IMR-90 (cell line): ENCODE measurements at regions not wholly inside any gene's neighbourhood (a gene's known extent, or its start where the extent isn't known, plus 50 kb on each side); places are given as distances from the start of the nearest gene placed in this dataset.

Experiments
- ATAC-seq: fragments of 200-7000 bp; cut with Tn5 transposase; 2 replicates; pipeline ENCODE4 v1.9.1; 2020; ENCODE audit warnings: low read depth, mild to moderate bottlenecking, moderate library complexity
- BruUV-seq: library from RNA; stranded (reverse); fragments of 400-500 nt; replicated peaks from 2 replicates; lab custom pipeline; 2021; lab: Mats Ljungman, UMichigan
- CTCF ChIA-PET: fragments of 300-600 bp; formaldehyde crosslinking; extraction: SDS; loops from one replicate; lab custom pipeline; 2021; ENCODE audit warnings: antibody characterized with exemption; lab: Yijun Ruan, JAX
- POLR2A ChIA-PET: fragments of 300-600 bp; sonication (Branson Sonifier 250); formaldehyde crosslinking; loops from one replicate; lab custom pipeline; 2022; ENCODE audit warnings: antibody characterized with exemption; ENCODE audit not compliant: unreplicated experiment; lab: Charles Lee
- DNase-seq: peaks from one replicate; pipeline ENCODE4 v3.0.0; 2013
- H2AFZ ChIP-seq: replicated peaks from 2 replicates; pipeline ENCODE3; 2013; ENCODE audit warnings: low read length, mild to moderate bottlenecking; ENCODE audit not compliant: poor library complexity
- H2AK5ac ChIP-seq: 2 replicates; pipeline ENCODE4 v1.6.1; 2013; ENCODE audit warnings: low read depth, low read length, inconsistent platforms
- H2AK9ac ChIP-seq: replicated peaks from 2 replicates; pipeline ENCODE3; 2013; ENCODE audit warnings: mild to moderate bottlenecking, low read depth, low read length, moderate library complexity; ENCODE audit not compliant: poor library complexity
- H2BK120ac ChIP-seq: 2 replicates; pipeline ENCODE4 v1.6.1; 2013; ENCODE audit warnings: low read depth, low read length, inconsistent platforms
- H2BK15ac ChIP-seq: 3 replicates; pipeline ENCODE4 v1.6.1; 2013; ENCODE audit warnings: low read depth, low read length, inconsistent platforms
- H2BK20ac ChIP-seq: 2 replicates; pipeline ENCODE4 v1.6.1; 2013; ENCODE audit warnings: low read depth, mild to moderate bottlenecking, inconsistent platforms, low read length, moderate library complexity
- H2BK5ac ChIP-seq: 2 replicates; pipeline ENCODE4 v1.6.1; 2013; ENCODE audit warnings: mild to moderate bottlenecking, low read depth, low read length, inconsistent platforms; ENCODE audit not compliant: poor library complexity, severe bottlenecking
- H3K14ac ChIP-seq: replicated peaks from 2 replicates; pipeline ENCODE4 v1.6.1; 2013; ENCODE audit warnings: low read depth, low read length, inconsistent platforms
- H3K18ac ChIP-seq: 2 replicates; pipeline ENCODE4 v1.6.1; 2013; ENCODE audit warnings: low read depth, low read length, control low read depth
- H3K23ac ChIP-seq: 2 replicates; pipeline ENCODE4 v1.6.1; 2013; ENCODE audit warnings: low read depth, low read length, inconsistent platforms
- H3K27ac ChIP-seq: 2 replicates; pipeline ENCODE4 v1.5.1; 2013; ENCODE audit warnings: mild to moderate bottlenecking, control low read depth, low read length; ENCODE audit not compliant: insufficient read depth
- H3K27me3 ChIP-seq: 2 replicates; pipeline ENCODE4 v1.6.1; 2013; ENCODE audit warnings: low read length; ENCODE audit not compliant: control insufficient read depth, insufficient read depth
- H3K36me3 ChIP-seq: 2 replicates; pipeline ENCODE4 v1.6.1; 2013; ENCODE audit warnings: low read length, mixed read lengths; ENCODE audit not compliant: control insufficient read depth, insufficient read depth
- H3K4ac ChIP-seq: 2 replicates; pipeline ENCODE4 v1.6.1; 2013; ENCODE audit warnings: low read depth, low read length, inconsistent platforms
- H3K4me1 ChIP-seq: 2 replicates; pipeline ENCODE4 v1.6.1; 2013; ENCODE audit warnings: low read length, mixed read lengths; ENCODE audit not compliant: control insufficient read depth, insufficient read depth
- H3K4me2 ChIP-seq: 2 replicates; pipeline ENCODE4 v1.6.1; 2013; ENCODE audit warnings: low read depth, mild to moderate bottlenecking, control low read depth, low read length, moderate library complexity
- H3K4me3 ChIP-seq: 2 replicates; pipeline ENCODE4 v1.5.1; 2013; ENCODE audit warnings: low read depth, mild to moderate bottlenecking, control low read depth, low read length, moderate library complexity; ENCODE audit not compliant: insufficient read depth
- H3K56ac ChIP-seq: 2 replicates; pipeline ENCODE4 v1.6.1; 2013; ENCODE audit warnings: low read length, inconsistent platforms; ENCODE audit not compliant: insufficient read depth; ENCODE audit errors: extremely low read depth
- H3K79me1 ChIP-seq, 2 experiments: 2 replicates each; pipeline ENCODE4 v1.6.1; 2013; ENCODE audit warnings: low read length in 2 of 2, inconsistent platforms in 1 of 2, low read depth in 1 of 2
- H3K9ac ChIP-seq: 2 replicates; pipeline ENCODE4 v1.6.1; 2013; ENCODE audit warnings: low read depth, low read length, control low read depth
- H3K9me1 ChIP-seq: 2 replicates; pipeline ENCODE4 v1.6.1; 2013; ENCODE audit warnings: low read length, inconsistent platforms; ENCODE audit not compliant: insufficient read depth
- H3K9me3 ChIP-seq: 2 replicates; pipeline ENCODE4 v1.6.1; 2013; ENCODE audit warnings: low read length; ENCODE audit not compliant: control insufficient read depth, insufficient read depth
- H4K20me1 ChIP-seq: 2 replicates; pipeline ENCODE4 v1.6.1; 2013; ENCODE audit warnings: low read length, inconsistent platforms; ENCODE audit not compliant: insufficient read depth
- H4K5ac ChIP-seq: 2 replicates; pipeline ENCODE4 v1.6.1; 2013; ENCODE audit warnings: mild to moderate bottlenecking, low read depth, low read length, control low read depth
- H4K8ac ChIP-seq, 2 experiments: 2 replicates each; pipeline ENCODE4 v1.6.1; 2013; ENCODE audit warnings: low read depth in 2 of 2, low read length in 2 of 2, control low read depth in 1 of 2, inconsistent platforms in 1 of 2
- H4K91ac ChIP-seq: 2 replicates; pipeline ENCODE4 v1.6.1; 2013; ENCODE audit warnings: low read depth, low read length, inconsistent platforms; ENCODE audit not compliant: insufficient read depth
- BHLHE40 ChIP-seq: fragments of 150-350 bp; IDR thresholded peaks from 2 replicates; pipeline ENCODE4 v1.6.1; 2016; ENCODE audit warnings: mild to moderate bottlenecking, low read depth, low read length
- CHD1 ChIP-seq: IDR thresholded peaks from 2 replicates; pipeline ENCODE4 v1.6.1; 2012; ENCODE audit warnings: low read depth, low read length, improper control_type of control experiment
- WGBS, 2 experiments: methylation state at CpG; one replicate each; pipeline versions ENCODE4 v1.1.5 to v1.1.7; 2013; ENCODE audit warnings: missing lambda C conversion rate in 2 of 2; ENCODE audit not compliant: insufficient read length in 1 of 2; ENCODE audit errors: extremely low coverage in 2 of 2; 5-methylcytosine and 5-hydroxymethylcytosine counted together
- dilution Hi-C: fragments of 300-500 bp; cut with HindIII; formaldehyde crosslinking; loops from one replicate; pipeline ENCODE4 v1.14.3; 2018; ENCODE audit warnings: low sequenced_read_pairs; ENCODE audit not compliant: unreplicated experiment
- in situ Hi-C: fragments of 300-500 bp; cut with MboI; formaldehyde crosslinking; loops from 3 replicates; pipeline ENCODE4 v1.14.3; 2019; ENCODE audit warnings: low sequenced_read_pairs, inconsistent platforms, mixed read lengths
- intact Hi-C: fragments of 100-400 bp; cut with micrococcal nuclease; formaldehyde crosslinking; loops from 2 replicates; pipeline ENCODE4 v1.10.0; 2022

DNA sequence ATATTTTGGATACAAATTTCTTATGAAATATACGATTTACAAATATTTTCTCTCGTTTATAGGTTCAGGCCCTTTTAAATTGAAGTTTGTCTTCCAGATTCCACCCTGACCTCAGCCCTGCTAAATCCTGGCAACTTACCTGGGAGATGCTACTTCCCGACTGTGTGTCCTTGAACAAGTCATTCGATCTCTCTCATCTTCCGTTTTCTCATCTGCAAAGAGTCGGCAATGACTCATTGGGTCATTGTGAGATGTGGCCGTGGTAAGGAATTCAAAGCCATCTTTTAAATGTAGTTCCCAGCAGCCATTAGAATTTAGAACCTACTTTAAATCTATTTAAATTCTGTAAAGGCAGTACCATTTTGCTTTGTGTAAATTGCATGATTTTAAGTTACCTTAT lies 72.5 kb downstream of the LHX2 start:
- peaks cover 6% of the 10 kb centered on the region for H3K4me1 ChIP-seq
- no TSS peak for BruUV-seq
- no peak overlapping the region for H3K4me2 ChIP-seq
- ChIA-PET CTCF (no interaction called here), POLR2A (no interaction called here)
- H2BK5ac ChIP-seq, result no peak overlapping the region
- no peak overlapping the region for H3K4ac ChIP-seq
- peaks cover 12% of the 10 kb centered on the region for H3K9me3 ChIP-seq
- H3K9ac ChIP-seq, result no peak overlapping the region
- no peaks in the 10 kb centered on the region for H3K79me1 ChIP-seq
- H2BK120ac ChIP-seq, result no peak overlapping the region
- H3K4me3 ChIP-seq, result no peak overlapping the region
- peaks cover 6% of the 10 kb centered on the region for H3K9me1 ChIP-seq
- no peak overlapping the region for H3K23ac ChIP-seq
- H4K5ac ChIP-seq, result no peak overlapping the region
- H3K36me3 ChIP-seq, result no peaks in the 10 kb centered on the region
- no peak overlapping the region for H3K56ac ChIP-seq
- no peak overlapping the region for H3K14ac ChIP-seq
- H2BK20ac ChIP-seq, result no peak overlapping the region
- WGBS, 2 experiments, result 75% methylated on average over 2 of the region's 7 CpGs; no CpG with 5 or more reads in 1 of the 2 experiments
- in situ Hi-C loops (no loop called here), dilution Hi-C loops (no loop called here), intact Hi-C loops (no loop called here)
- H3K18ac ChIP-seq, result no peak overlapping the region
- H2AK5ac ChIP-seq, result no peak overlapping the region
- H2AFZ ChIP-seq, result no peak overlapping the region
- no peak for ATAC-seq
- no peak for DNase-seq
- H2AK9ac ChIP-seq, result no peak overlapping the region
- no peak overlapping the region for H4K91ac ChIP-seq
- no peak overlapping the region for H2BK15ac ChIP-seq
- H3K27ac ChIP-seq, result no peak overlapping the region
- no peaks in the 10 kb centered on the region; the same call in 1 of the 2 replicates for H4K20me1 ChIP-seq
- H3K27me3 ChIP-seq, result peaks cover 32% of the 10 kb centered on the region
- H4K8ac ChIP-seq, result no peak overlapping the region
- no peak for TF ChIP-seq BHLHE40
- TF ChIP-seq CHD1, result no peak
